ENCODE measurements at regions not wholly inside any gene's neighbourhood (a gene's known extent, or its start where the extent isn't known, plus 50 kb on each side); places are given as distances from the start of the nearest gene placed in this dataset.

- no peaks in the 10 kb centered on the region for H3K4me1 ChIP-seq (ENCODE audit: low read depth, poor library complexity, severe bottlenecking)
- no peaks in the 10 kb centered on the region for H3K36me3 ChIP-seq (ENCODE audit: insufficient read depth)
- H3K79me2 ChIP-seq (ENCODE audit: insufficient read depth, low read depth), result no peaks in the 10 kb centered on the region
- H3K4me3 ChIP-seq (IDR thresholded peaks at IDR 0.05; ENCODE audit: insufficient read depth, low read depth, low read length), result no peak overlapping the region
- no peak for TF ChIP-seq CTCF (conservative IDR thresholded peaks at IDR 0.05; ENCODE audit: low read depth, low read length)
- no peak overlapping the region for H3K9ac ChIP-seq
- no peaks in the 10 kb centered on the region for H3K27me3 ChIP-seq (ENCODE audit: insufficient read depth, low read depth)
- H3K4me2 ChIP-seq, result no peak overlapping the region
- no peak overlapping the region for H2AFZ ChIP-seq (ENCODE audit: low read depth)
- H4K20me1 ChIP-seq (ENCODE audit: insufficient read depth), result no peaks in the 10 kb centered on the region
- H3K27ac ChIP-seq, result no peak overlapping the region
These were observed 1655.3 kb upstream of the FLRT2 start for GRCh38 chr14:83874662-83875061.

GRCh38 chr14:83883732-83884131, 1646.2 kb upstream of the FLRT2 start:
- no peak overlapping the region for H3K9ac ChIP-seq
- H3K27ac ChIP-seq, result no peak overlapping the region
- no peak overlapping the region for H3K4me3 ChIP-seq (IDR thresholded peaks at IDR 0.05; ENCODE audit: insufficient read depth, low read depth, low read length)
- no peaks in the 10 kb centered on the region for H3K4me1 ChIP-seq (ENCODE audit: low read depth, poor library complexity, severe bottlenecking)
- H3K4me2 ChIP-seq, result no peak overlapping the region
- no peak for TF ChIP-seq CTCF (conservative IDR thresholded peaks at IDR 0.05; ENCODE audit: low read depth, low read length)
- H3K36me3 ChIP-seq (ENCODE audit: insufficient read depth), result no peaks in the 10 kb centered on the region
- no peaks in the 10 kb centered on the region for H4K20me1 ChIP-seq (ENCODE audit: insufficient read depth)
- no peaks in the 10 kb centered on the region for H3K79me2 ChIP-seq (ENCODE audit: insufficient read depth, low read depth)
- H3K27me3 ChIP-seq (ENCODE audit: insufficient read depth, low read depth), result no peaks in the 10 kb centered on the region
- no peak overlapping the region for H2AFZ ChIP-seq (ENCODE audit: low read depth)

GRCh38 chr14:83885837-83886293, 1644.1 kb upstream of the FLRT2 start:
- H2AFZ ChIP-seq (ENCODE audit: low read depth), result no peak overlapping the region
- H3K4me2 ChIP-seq, result no peak overlapping the region
- H3K9ac ChIP-seq, result no peak overlapping the region
- no peak overlapping the region for H3K4me3 ChIP-seq (IDR thresholded peaks at IDR 0.05; ENCODE audit: insufficient read depth, low read depth, low read length)
- TF ChIP-seq CTCF (conservative IDR thresholded peaks at IDR 0.05; ENCODE audit: low read depth, low read length), result no peak
- H4K20me1 ChIP-seq (ENCODE audit: insufficient read depth), result no peaks in the 10 kb centered on the region
- no peak overlapping the region for H3K27ac ChIP-seq
- no peaks in the 10 kb centered on the region for H3K27me3 ChIP-seq (ENCODE audit: insufficient read depth, low read depth)
- H3K4me1 ChIP-seq (ENCODE audit: low read depth, poor library complexity, severe bottlenecking), result no peaks in the 10 kb centered on the region
- H3K79me2 ChIP-seq (ENCODE audit: insufficient read depth, low read depth), result no peaks in the 10 kb centered on the region
- H3K36me3 ChIP-seq (ENCODE audit: insufficient read depth), result no peaks in the 10 kb centered on the region

GRCh38 chr14:83887866-83888265, 1642.1 kb upstream of the FLRT2 start:
- Histone ChIP-seq H3K4me3 (IDR thresholded peaks at IDR 0.05; ENCODE audit: insufficient read depth, low read depth, low read length) (no peak overlapping the region), H2AFZ (ENCODE audit: low read depth) (no peak overlapping the region), H3K4me1 (ENCODE audit: low read depth, poor library complexity, severe bottlenecking) (no peaks in the 10 kb centered on the region), H3K9ac (no peak overlapping the region), H3K79me2 (ENCODE audit: insufficient read depth, low read depth) (no peaks in the 10 kb centered on the region), H4K20me1 (ENCODE audit: insufficient read depth) (no peaks in the 10 kb centered on the region), H3K36me3 (ENCODE audit: insufficient read depth) (no peaks in the 10 kb centered on the region), H3K27me3 (ENCODE audit: insufficient read depth, low read depth) (no peaks in the 10 kb centered on the region), H3K27ac (no peak overlapping the region), H3K4me2 (no peak overlapping the region)
- TF ChIP-seq CTCF (conservative IDR thresholded peaks at IDR 0.05; ENCODE audit: low read depth, low read length), result no peak
